ENCODE measurements at regions not wholly inside any gene's neighbourhood (a gene's known extent, or its start where the extent isn't known, plus 50 kb on each side); places are given as distances from the start of the nearest gene placed in this dataset.

DNA sequence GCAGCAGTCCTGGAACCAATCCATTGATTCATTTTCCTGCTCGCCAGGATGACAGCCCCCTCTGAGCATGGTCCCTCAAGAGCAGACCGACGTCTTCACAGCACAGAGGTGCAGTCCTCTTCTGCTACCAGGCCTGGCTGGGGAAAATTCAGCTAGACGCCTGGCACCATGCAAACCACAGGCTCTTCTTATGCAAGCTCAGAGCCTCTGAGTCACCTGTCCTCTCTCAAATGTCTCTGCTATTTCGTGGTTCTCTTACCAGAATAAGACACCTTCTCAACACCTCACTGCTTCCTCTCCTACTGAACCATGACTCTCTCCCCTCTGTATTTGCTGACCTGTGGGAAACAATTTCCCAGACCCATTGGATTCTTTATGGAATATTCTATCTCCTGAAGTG is 79.8 kb upstream of the CYRIA start:
- TF ChIP-seq, protein P1, sequence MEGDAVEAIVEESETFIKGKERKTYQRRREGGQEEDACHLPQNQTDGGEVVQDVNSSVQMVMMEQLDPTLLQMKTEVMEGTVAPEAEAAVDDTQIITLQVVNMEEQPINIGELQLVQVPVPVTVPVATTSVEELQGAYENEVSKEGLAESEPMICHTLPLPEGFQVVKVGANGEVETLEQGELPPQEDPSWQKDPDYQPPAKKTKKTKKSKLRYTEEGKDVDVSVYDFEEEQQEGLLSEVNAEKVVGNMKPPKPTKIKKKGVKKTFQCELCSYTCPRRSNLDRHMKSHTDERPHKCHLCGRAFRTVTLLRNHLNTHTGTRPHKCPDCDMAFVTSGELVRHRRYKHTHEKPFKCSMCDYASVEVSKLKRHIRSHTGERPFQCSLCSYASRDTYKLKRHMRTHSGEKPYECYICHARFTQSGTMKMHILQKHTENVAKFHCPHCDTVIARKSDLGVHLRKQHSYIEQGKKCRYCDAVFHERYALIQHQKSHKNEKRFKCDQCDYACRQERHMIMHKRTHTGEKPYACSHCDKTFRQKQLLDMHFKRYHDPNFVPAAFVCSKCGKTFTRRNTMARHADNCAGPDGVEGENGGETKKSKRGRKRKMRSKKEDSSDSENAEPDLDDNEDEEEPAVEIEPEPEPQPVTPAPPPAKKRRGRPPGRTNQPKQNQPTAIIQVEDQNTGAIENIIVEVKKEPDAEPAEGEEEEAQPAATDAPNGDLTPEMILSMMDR (IDR thresholded peaks at IDR 0.05; ENCODE audit: insufficient read depth, low read length, severe bottlenecking): no peak
- Histone ChIP-seq H3K4me3 (ENCODE audit: low read depth, low read length) (no peak overlapping the region), H3K27me3 (ENCODE audit: control insufficient read depth, insufficient read depth, low read length) (no peaks in the 10 kb centered on the region), H3K36me3 (ENCODE audit: control insufficient read depth, insufficient read depth, low read length) (no peaks in the 10 kb centered on the region)
- DNase-seq (ENCODE audit: low read depth) (peak; percentile 58), FAIRE-seq (no peak)

- TF ChIP-seq, protein P1 (IDR thresholded peaks at IDR 0.05; ENCODE audit: insufficient read depth, low read length, severe bottlenecking): no peak
- Histone ChIP-seq H3K36me3 (ENCODE audit: control insufficient read depth, insufficient read depth, low read length) (no peaks in the 10 kb centered on the region), H3K4me3 (ENCODE audit: low read depth, low read length) (no peak overlapping the region), H3K27me3 (ENCODE audit: control insufficient read depth, insufficient read depth, low read length) (no peaks in the 10 kb centered on the region)
- DNase-seq (ENCODE audit: low read depth) (no peak), FAIRE-seq (no peak)
Measured at GRCh38 chr2:16744521-16744920, 78.9 kb upstream of the CYRIA start.

DNA sequence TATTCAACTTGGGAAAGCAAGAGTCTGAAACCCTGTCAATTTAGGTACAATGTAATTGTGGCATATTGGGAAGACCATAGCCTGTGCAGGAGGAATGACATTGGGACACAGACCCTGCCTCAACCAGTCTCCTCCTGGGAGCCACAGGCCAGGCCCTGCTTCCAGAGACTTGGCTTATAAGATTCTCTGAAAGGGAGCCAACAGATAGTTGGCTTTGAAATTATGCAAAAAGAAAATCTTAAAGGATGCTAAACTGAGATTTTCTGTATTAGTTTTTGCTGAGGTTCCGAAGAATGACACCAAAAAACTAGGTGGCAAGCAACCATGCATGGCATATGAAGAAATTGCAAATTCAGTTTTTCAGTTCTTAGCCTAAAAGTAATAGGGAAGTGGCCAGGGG is 76.4 kb upstream of the CYRIA start:
- H3K4me3 ChIP-seq (ENCODE audit: low read depth, low read length): no peak overlapping the region
- no peak for FAIRE-seq
- TF ChIP-seq, protein P1 (IDR thresholded peaks at IDR 0.05; ENCODE audit: insufficient read depth, low read length, severe bottlenecking): no peak

GRCh38 chr2:16741498-16741897 is 75.9 kb upstream of the CYRIA start:
- no peaks in the 10 kb centered on the region for H3K36me3 ChIP-seq (ENCODE audit: control insufficient read depth, insufficient read depth, low read length)
- FAIRE-seq (no peak), DNase-seq (ENCODE audit: low read depth) (no peak)
- TF ChIP-seq, protein P1 (IDR thresholded peaks at IDR 0.05; ENCODE audit: insufficient read depth, low read length, severe bottlenecking): no peak
- H3K27me3 ChIP-seq (ENCODE audit: control insufficient read depth, insufficient read depth, low read length): no peaks in the 10 kb centered on the region
- H3K4me3 ChIP-seq (ENCODE audit: low read depth, low read length): no peak overlapping the region

More for the DNA sequence above, 76.4 kb upstream of the CYRIA start:
- Histone ChIP-seq H3K27me3 (ENCODE audit: control insufficient read depth, insufficient read depth, low read length) (no peaks in the 10 kb centered on the region), H3K36me3 (ENCODE audit: control insufficient read depth, insufficient read depth, low read length) (no peaks in the 10 kb centered on the region)
- DNase-seq (ENCODE audit: low read depth): no peak

- peak; percentile 33 for DNase-seq (ENCODE audit: low read depth)
- Histone ChIP-seq H3K4me3 (ENCODE audit: low read depth, low read length) (no peak overlapping the region), H3K36me3 (ENCODE audit: control insufficient read depth, insufficient read depth, low read length) (no peaks in the 10 kb centered on the region), H3K27me3 (ENCODE audit: control insufficient read depth, insufficient read depth, low read length) (peaks cover 2% of the 10 kb centered on the region)
- FAIRE-seq: peak; percentile 58
- TF ChIP-seq, protein P1 (IDR thresholded peaks at IDR 0.05; ENCODE audit: insufficient read depth, low read length, severe bottlenecking): no peak
Measured at GRCh38 chr2:16739778-16740581, 74.3 kb upstream of the CYRIA start.

All from bronchial epithelial cell (primary cell).